SU-DHL-6 (cell line): ENCODE measurements at regions not wholly inside any gene's neighbourhood (a gene's known extent, or its start where the extent isn't known, plus 50 kb on each side); places are given as distances from the start of the nearest gene placed in this dataset.

Experiments used
- EZH2phosphoT487 ChIP-seq: fragments of 200-600 bp; sonication (generic), shearing (Covaris generic); conservative IDR thresholded peaks from 2 replicates; pipeline ENCODE4 v1.6.1; 2018; ENCODE audit warnings: mild to moderate bottlenecking, antibody characterized with exemption, low read length, moderate library complexity, mixed read lengths
- TF ChIP-seq, protein P1 (sequence below): fragments of 200-600 bp; sonication (generic); IDR thresholded peaks from one replicate; pipeline ENCODE4 v1.5.1; 2017; ENCODE audit warnings: antibody characterized with exemption, mild to moderate bottlenecking, low read length, moderate library complexity; ENCODE audit not compliant: insufficient read depth, poor library complexity, severe bottlenecking

DNA sequence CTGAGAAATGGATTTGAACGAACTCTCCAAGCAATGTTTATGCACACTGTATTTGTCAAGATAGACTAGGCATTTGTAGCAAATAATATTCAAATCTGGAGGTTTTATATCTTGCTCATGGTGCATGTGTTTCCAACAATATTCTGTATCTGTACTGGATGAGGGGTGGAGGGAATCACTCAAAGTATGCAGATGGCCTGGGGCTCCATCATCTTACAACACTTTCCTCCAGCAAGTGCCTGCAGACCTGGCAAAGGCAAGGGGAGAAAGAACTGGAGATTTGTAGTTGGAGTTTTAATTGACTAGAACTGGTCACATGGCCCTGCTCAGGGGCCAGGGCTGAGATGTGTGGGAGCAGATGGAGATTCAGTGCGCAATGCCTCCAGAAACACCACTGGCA, 309.0 kb downstream of the PLK2 start:
- TF ChIP-seq, protein P1, sequence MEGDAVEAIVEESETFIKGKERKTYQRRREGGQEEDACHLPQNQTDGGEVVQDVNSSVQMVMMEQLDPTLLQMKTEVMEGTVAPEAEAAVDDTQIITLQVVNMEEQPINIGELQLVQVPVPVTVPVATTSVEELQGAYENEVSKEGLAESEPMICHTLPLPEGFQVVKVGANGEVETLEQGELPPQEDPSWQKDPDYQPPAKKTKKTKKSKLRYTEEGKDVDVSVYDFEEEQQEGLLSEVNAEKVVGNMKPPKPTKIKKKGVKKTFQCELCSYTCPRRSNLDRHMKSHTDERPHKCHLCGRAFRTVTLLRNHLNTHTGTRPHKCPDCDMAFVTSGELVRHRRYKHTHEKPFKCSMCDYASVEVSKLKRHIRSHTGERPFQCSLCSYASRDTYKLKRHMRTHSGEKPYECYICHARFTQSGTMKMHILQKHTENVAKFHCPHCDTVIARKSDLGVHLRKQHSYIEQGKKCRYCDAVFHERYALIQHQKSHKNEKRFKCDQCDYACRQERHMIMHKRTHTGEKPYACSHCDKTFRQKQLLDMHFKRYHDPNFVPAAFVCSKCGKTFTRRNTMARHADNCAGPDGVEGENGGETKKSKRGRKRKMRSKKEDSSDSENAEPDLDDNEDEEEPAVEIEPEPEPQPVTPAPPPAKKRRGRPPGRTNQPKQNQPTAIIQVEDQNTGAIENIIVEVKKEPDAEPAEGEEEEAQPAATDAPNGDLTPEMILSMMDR = no peak
- no peak for TF ChIP-seq EZH2phosphoT487
